Activated naive CD8-positive, alpha-beta T cell treated with anti-CD3 and anti-CD28 coated beads, Interleukin-2, amount 10 ng/mL, durations not matched to agents 7 days and 5 days (primary cell): ENCODE measurements at regions not wholly inside any gene's neighbourhood (a gene's known extent, or its start where the extent isn't known, plus 50 kb on each side); places are given as distances from the start of the nearest gene placed in this dataset.

Experiments
- ATAC-seq: fragments of 150-1000 bp; cut with Tn5 transposase; one replicate; pipeline ENCODE4 v1.10.0; 2021; ENCODE audit warnings: low read depth, moderate library complexity
- POLR2A ChIA-PET: fragments of 350-600 bp; sonication (Branson Sonifier 250); formaldehyde crosslinking; loops from one replicate; lab custom pipeline; 2021; ENCODE audit warnings: antibody characterized with exemption; lab: Charles Lee
- DNase-seq: peaks from one replicate; pipeline ENCODE4 v3.0.0; 2021
- H3K27ac Mint-ChIP-seq: one replicate; pipeline ENCODE4 v1.8.0; 2022; ENCODE audit warnings: mild to moderate bottlenecking, mixed read lengths
- H3K27me3 Mint-ChIP-seq: one replicate; pipeline ENCODE4 v1.8.0; 2022; ENCODE audit warnings: mild to moderate bottlenecking, moderate library complexity, mixed read lengths
- H3K36me3 Mint-ChIP-seq: one replicate; pipeline ENCODE4 v1.8.0; 2021; ENCODE audit warnings: mild to moderate bottlenecking, mixed read lengths
- H3K4me1 Mint-ChIP-seq: one replicate; pipeline ENCODE4 v1.8.0; 2021; ENCODE audit warnings: mixed read lengths
- H3K4me3 Mint-ChIP-seq: one replicate; pipeline ENCODE4 v1.8.0; 2022; ENCODE audit warnings: mild to moderate bottlenecking, moderate library complexity, mixed read lengths
- H3K9me3 Mint-ChIP-seq: one replicate; pipeline ENCODE4 v1.8.0; 2021; ENCODE audit warnings: mixed read lengths

DNA sequence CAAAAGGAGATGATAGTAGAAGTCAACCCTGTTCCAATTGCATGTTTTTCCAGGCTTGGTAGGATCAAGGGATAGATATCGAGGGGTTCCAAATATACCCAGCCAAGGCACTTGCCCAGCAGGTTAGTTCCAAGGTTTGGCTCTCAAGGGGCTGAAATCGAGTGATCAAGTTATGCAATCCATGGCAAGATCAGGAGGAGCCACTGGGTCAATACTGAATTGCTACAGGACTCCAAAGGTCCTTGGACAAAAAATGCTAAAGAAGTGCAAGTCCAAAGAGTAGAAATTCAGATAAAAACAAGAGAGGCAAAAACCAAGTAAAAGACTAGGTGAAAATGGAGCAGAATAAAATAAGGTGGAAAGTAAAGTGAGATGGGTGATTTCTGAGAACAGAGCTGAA is 179.1 kb upstream of the RFX3 start:
- no peaks in the 10 kb centered on the region for H3K9me3 Mint-ChIP-seq
- POLR2A ChIA-PET = no interaction called here
- no peak overlapping the region for H3K27ac Mint-ChIP-seq
- H3K4me1 Mint-ChIP-seq = no peaks in the 10 kb centered on the region
- ATAC-seq (no peak), DNase-seq (no peak)
- H3K4me3 Mint-ChIP-seq = no peak overlapping the region
- peaks cover 4% of the 10 kb centered on the region for H3K27me3 Mint-ChIP-seq
- no peaks in the 10 kb centered on the region for H3K36me3 Mint-ChIP-seq

GRCh38 chr9:3700772-3701171 is 175.0 kb upstream of the RFX3 start:
- Mint-ChIP-seq H3K27ac (no peak overlapping the region), H3K9me3 (no peaks in the 10 kb centered on the region), H3K4me3 (no peak overlapping the region), H3K36me3 (no peaks in the 10 kb centered on the region), H3K27me3 (peaks cover 8% of the 10 kb centered on the region), H3K4me1 (no peaks in the 10 kb centered on the region)
- POLR2A ChIA-PET = no interaction called here
- DNase-seq = no peak
- ATAC-seq = no peak

- no peak for DNase-seq
- H3K27me3 Mint-ChIP-seq = peaks cover 8% of the 10 kb centered on the region
- no peaks in the 10 kb centered on the region for H3K4me1 Mint-ChIP-seq
- H3K27ac Mint-ChIP-seq = no peak overlapping the region
- H3K4me3 Mint-ChIP-seq = no peak overlapping the region
- no peak for ATAC-seq
- H3K36me3 Mint-ChIP-seq = no peaks in the 10 kb centered on the region
- no peaks in the 10 kb centered on the region for H3K9me3 Mint-ChIP-seq
- POLR2A ChIA-PET = no interaction called here
These were observed 174.1 kb upstream of the RFX3 start for GRCh38 chr9:3699883-3700282.

DNA sequence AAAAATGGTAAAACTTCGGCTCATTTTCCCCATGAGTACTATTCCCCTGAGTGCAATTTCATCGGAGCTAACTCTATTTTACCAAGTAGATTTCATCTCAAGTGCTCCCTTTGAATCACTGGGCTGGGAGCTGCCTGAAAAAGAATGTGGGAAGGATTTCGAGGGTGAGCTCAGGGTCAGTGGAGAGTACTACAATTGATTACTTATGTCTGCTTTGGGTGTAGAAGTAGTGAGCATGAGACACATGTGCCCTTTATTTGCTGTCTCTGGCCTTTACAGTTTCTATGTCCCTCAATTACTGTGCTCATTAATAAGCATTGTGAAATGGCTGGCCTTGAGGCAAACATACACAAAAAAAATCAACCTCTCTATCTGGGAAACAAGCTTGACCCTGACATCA is 172.7 kb upstream of the RFX3 start:
- H3K27ac Mint-ChIP-seq = no peak overlapping the region
- no peak overlapping the region for H3K4me3 Mint-ChIP-seq
- no peaks in the 10 kb centered on the region for H3K36me3 Mint-ChIP-seq
- DNase-seq = no peak
- H3K27me3 Mint-ChIP-seq = peaks cover 6% of the 10 kb centered on the region
- no peaks in the 10 kb centered on the region for H3K9me3 Mint-ChIP-seq
- POLR2A ChIA-PET = no interaction called here
- no peak for ATAC-seq
- no peaks in the 10 kb centered on the region for H3K4me1 Mint-ChIP-seq

DNA sequence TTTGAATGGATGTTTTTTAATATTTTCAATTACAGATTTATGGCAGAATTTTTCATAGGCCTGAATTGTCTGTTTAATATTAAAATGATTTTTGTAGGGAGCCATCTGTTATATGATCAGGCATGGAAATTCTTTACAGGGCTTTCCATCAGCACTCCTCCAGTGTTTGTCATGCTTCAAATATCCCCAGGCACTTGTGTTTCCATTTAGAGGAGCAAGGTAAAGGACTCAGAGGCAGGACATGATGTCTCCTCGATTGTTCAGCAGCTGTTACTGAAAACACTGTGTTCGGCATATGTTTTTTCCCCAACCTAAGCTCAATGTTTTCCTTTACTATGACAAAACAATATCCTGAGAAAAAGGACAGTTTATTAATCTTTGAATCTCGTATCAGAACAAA is 172.3 kb upstream of the RFX3 start:
- DNase-seq = no peak
- Mint-ChIP-seq H3K27me3 (peaks cover 5% of the 10 kb centered on the region), H3K4me1 (no peaks in the 10 kb centered on the region), H3K4me3 (no peak overlapping the region), H3K27ac (no peak overlapping the region), H3K9me3 (no peaks in the 10 kb centered on the region), H3K36me3 (no peaks in the 10 kb centered on the region)
- no peak for ATAC-seq
- POLR2A ChIA-PET = no interaction called here

DNA sequence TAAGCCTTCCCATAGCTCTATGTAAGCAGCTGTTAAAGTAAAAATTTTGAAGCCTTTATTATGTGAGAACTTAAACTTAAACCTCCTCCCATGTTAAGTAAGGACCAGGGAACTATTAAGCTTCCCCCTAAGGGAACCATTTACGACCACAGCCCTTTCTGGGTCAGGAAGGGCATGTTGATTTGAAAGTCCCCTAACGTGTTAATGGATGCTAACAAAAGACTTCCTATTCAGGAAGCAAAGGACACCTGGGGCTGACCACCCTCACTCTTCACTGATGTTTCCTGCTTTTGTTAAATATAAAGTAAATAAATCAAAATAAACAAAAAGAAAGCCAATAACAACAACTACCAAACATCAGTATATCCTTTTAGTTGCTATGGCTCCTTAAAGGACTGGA is 170.6 kb upstream of the RFX3 start:
- H3K4me1 Mint-ChIP-seq = no peaks in the 10 kb centered on the region
- POLR2A ChIA-PET = no interaction called here
- H3K36me3 Mint-ChIP-seq = no peaks in the 10 kb centered on the region
- H3K27ac Mint-ChIP-seq = no peak overlapping the region
- DNase-seq = no peak
- no peak overlapping the region for H3K4me3 Mint-ChIP-seq
- no peak for ATAC-seq
- no peaks in the 10 kb centered on the region for H3K9me3 Mint-ChIP-seq
- H3K27me3 Mint-ChIP-seq = peaks cover 5% of the 10 kb centered on the region

DNA sequence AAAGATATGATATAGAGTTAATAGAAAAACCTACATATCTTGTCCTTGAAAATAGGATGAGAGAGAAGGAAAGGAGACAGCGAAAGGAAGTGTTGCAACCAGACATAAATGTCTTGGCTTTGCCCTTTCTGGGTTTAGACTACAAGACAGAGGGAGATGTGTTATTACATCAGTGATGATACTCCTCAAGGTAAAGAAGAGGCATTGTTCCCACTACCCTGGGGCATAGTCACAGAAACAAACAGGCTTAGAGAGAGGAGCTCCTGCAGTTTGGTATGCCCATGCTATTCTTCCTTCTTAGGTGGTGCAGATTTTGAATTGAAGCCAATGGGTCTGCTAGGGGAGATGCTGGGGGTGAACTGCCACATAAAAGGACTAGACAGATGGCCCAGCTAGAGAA is 166.8 kb upstream of the RFX3 start:
- Mint-ChIP-seq H3K27ac (no peak overlapping the region), H3K36me3 (no peaks in the 10 kb centered on the region), H3K27me3 (peaks cover 4% of the 10 kb centered on the region), H3K4me1 (no peaks in the 10 kb centered on the region), H3K4me3 (no peak overlapping the region), H3K9me3 (peaks cover 2% of the 10 kb centered on the region)
- DNase-seq (no peak), ATAC-seq (no peak)
- POLR2A ChIA-PET = no interaction called here

DNA sequence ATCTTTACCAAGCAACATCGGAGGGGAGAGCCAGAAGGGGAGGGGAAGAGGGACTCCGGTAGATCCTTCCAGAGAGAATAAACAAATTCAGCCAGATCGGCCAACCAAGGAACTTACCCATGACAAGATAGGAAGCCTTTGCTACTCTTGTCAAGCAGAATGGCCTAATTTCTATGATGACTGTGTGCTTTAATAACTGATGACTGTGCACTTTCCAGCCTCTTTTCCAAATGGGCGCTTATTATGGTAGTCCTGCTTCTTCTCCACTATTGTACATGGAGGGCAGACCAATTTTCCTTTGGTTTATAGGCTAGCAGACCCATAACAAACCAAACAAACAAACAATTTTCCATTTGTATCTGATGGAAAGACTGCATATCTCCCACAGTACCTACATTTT is 163.8 kb upstream of the RFX3 start:
- no peaks in the 10 kb centered on the region for H3K27me3 Mint-ChIP-seq
- POLR2A ChIA-PET = no interaction called here
- no peak overlapping the region for H3K4me3 Mint-ChIP-seq

DNA sequence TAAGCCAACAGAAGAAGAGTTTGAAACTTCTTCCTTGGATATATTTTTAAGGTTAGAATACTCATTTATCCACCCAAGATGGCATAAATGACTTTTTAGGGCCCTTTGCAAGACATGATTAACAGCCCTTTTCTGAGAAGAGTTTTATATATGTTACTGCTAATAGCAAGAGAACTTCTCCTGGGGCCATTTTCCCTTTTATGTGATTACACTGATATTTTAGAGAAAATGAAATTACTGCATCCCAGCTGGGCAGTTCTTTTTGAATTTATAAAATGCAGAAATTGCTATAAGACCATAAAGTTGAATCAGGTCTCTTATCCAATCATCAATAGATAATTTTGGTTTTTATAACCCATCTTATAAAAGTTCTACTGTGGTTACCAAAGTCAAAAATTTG is 161.3 kb upstream of the RFX3 start:
- no peak for DNase-seq
- POLR2A ChIA-PET = no interaction called here
- H3K4me3 Mint-ChIP-seq = no peak overlapping the region
- H3K4me1 Mint-ChIP-seq = no peaks in the 10 kb centered on the region
- no peaks in the 10 kb centered on the region for H3K36me3 Mint-ChIP-seq
- no peak for ATAC-seq
- H3K9me3 Mint-ChIP-seq = peaks cover 2% of the 10 kb centered on the region
- H3K27me3 Mint-ChIP-seq = no peaks in the 10 kb centered on the region
- no peak overlapping the region for H3K27ac Mint-ChIP-seq

More for the DNA sequence above, 163.8 kb upstream of the RFX3 start:
- Mint-ChIP-seq H3K9me3 (peaks cover 2% of the 10 kb centered on the region), H3K4me1 (no peaks in the 10 kb centered on the region), H3K27ac (no peak overlapping the region), H3K36me3 (no peaks in the 10 kb centered on the region)
- ATAC-seq (no peak), DNase-seq (no peak)

DNA sequence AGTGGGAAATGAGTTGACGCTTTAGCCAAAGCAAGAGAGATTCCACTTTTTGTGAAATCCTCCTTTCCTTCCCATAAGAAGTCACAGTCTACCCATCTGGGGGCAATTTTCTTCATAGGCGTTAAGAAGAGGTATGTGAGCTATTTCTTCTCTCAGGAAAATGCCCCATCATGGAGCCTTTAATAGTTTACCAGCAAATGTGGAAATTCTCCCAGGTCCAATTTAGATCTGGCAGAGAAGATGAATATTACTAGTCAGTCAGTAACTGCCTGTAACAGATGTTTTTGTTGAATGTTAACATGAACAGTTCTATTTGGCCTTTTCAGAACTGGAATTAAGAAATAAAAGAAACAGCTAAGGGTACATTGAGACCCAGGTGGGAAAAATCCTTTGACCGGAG is 156.4 kb upstream of the RFX3 start:
- no peaks in the 10 kb centered on the region for H3K36me3 Mint-ChIP-seq
- no peaks in the 10 kb centered on the region for H3K27me3 Mint-ChIP-seq
- POLR2A ChIA-PET = no interaction called here
- ATAC-seq (no peak), DNase-seq (no peak)
- H3K9me3 Mint-ChIP-seq = no peaks in the 10 kb centered on the region
- H3K27ac Mint-ChIP-seq = no peak overlapping the region
- no peak overlapping the region for H3K4me3 Mint-ChIP-seq
- H3K4me1 Mint-ChIP-seq = no peaks in the 10 kb centered on the region

DNA sequence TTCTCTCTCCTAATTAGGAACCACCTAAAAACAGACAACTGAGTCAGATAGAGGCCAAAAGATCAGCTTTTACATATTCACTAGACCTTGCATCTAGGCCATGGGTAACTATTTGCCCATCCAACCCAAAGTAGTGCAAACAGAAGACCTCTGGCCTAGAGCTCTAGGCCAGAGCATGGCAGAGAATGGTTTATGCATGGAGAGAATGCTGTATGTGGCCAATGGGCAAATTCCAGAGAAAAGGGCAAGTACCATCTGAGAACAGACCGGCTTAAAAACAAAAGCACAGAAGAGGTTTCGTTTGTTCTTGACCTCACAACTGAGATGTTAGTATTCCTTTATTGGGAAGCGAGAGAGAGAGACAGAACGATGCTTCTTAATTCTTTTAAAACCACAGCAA is 151.7 kb upstream of the RFX3 start:
- no peaks in the 10 kb centered on the region for H3K9me3 Mint-ChIP-seq
- no peaks in the 10 kb centered on the region for H3K4me1 Mint-ChIP-seq
- H3K27me3 Mint-ChIP-seq = no peaks in the 10 kb centered on the region
- no peak overlapping the region for H3K4me3 Mint-ChIP-seq
- H3K36me3 Mint-ChIP-seq = peaks cover 13% of the 10 kb centered on the region
- ATAC-seq (no peak), DNase-seq (no peak)
- POLR2A ChIA-PET = no interaction called here
- H3K27ac Mint-ChIP-seq = no peak overlapping the region

DNA sequence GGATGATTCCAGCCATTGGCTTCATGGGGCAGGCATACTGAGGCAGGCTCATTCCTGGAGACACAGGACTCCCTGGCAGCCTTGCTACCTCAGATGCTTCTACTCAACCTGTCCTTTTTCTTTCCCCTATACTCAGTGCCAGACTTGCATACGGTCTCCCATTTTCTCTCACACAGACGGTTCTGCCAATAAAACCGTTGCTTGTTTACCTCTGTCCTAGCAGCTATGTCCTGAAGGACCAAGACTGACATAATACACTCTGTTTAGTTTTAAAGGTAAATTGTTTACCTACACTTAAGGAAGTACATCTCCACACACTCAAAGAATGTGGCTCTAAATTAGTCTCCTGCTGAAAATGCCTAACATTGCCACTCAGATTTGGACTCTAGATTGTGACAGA is 151.0 kb upstream of the RFX3 start:
- DNase-seq = no peak
- no peak for ATAC-seq
- peaks cover 13% of the 10 kb centered on the region for H3K36me3 Mint-ChIP-seq
- POLR2A ChIA-PET = no interaction called here
- no peaks in the 10 kb centered on the region for H3K9me3 Mint-ChIP-seq
- H3K27me3 Mint-ChIP-seq = no peaks in the 10 kb centered on the region
- no peak overlapping the region for H3K27ac Mint-ChIP-seq
- no peak overlapping the region for H3K4me3 Mint-ChIP-seq
- H3K4me1 Mint-ChIP-seq = no peaks in the 10 kb centered on the region

DNA sequence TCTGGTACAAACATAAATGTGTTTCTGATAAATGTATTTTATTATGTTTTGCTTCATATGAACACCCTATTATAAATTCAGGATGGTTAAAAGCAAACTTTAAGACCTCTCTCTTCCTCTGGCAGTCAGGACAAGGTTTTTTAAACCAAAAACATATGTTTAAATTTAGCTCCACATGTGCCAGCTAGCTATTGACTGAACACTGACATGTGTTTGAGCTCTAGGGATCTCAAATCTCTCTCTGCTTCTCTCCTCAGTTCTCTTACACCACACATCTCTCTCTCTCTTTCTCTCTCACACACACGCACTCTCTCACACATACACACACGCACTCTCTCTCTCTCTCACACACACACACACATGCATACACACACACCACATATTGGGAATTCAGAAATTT is 150.1 kb upstream of the RFX3 start:
- no peak for ATAC-seq

DNA sequence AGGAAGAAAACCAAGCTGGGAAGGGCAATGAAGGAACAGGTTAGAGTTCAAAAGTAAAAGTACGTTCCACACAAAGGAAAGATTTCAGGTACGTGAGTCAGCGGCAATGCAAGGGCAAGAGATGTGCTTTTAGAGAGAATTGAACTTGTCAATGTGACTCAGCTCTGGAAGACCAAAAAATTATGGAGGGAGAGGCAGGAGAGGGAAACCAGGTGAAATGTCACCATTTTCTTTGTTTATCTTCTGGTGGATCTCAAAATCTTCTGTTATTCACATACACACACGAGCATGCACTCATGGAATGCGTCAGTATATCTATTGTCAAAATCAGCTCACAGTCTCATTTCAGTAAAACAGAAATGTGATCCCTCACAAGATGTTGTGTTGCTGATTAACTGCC is 148.8 kb upstream of the RFX3 start:
- ATAC-seq (no peak), DNase-seq (no peak)
- H3K4me1 Mint-ChIP-seq = no peaks in the 10 kb centered on the region
- H3K9me3 Mint-ChIP-seq = no peaks in the 10 kb centered on the region
- H3K27me3 Mint-ChIP-seq = no peaks in the 10 kb centered on the region
- H3K4me3 Mint-ChIP-seq = no peak overlapping the region
- no peak overlapping the region for H3K27ac Mint-ChIP-seq
- POLR2A ChIA-PET = no interaction called here
- H3K36me3 Mint-ChIP-seq = peaks cover 13% of the 10 kb centered on the region

More for the DNA sequence above, 150.1 kb upstream of the RFX3 start:
- POLR2A ChIA-PET = no interaction called here
- Mint-ChIP-seq H3K4me1 (no peaks in the 10 kb centered on the region), H3K4me3 (no peak overlapping the region), H3K9me3 (no peaks in the 10 kb centered on the region), H3K27ac (no peak overlapping the region), H3K27me3 (no peaks in the 10 kb centered on the region), H3K36me3 (peaks cover 13% of the 10 kb centered on the region)
- DNase-seq = no peak

DNA sequence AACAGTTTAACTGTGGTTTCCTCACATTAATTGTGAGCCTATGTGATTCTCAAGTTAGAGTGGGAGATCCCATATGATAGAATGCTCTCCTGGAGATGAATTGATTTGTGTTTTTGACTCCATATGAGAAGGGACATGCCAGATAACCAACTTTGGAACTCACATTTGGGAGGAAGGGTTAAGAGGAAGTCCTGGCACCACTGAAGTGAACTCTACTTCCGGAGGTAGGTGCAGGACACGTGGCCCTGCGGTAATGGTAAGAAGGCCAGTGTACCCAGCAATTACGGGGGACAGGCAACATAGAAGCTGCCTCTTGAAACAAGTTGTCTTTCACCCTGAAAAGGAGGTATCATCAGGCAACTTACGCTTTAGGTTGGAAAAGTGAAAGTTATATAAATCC is 146.6 kb upstream of the RFX3 start:
- H3K4me3 Mint-ChIP-seq = no peak overlapping the region
- POLR2A ChIA-PET = no interaction called here
- no peaks in the 10 kb centered on the region for H3K9me3 Mint-ChIP-seq

More for the DNA sequence above, 146.6 kb upstream of the RFX3 start:
- DNase-seq (no peak), ATAC-seq (no peak)
- H3K27me3 Mint-ChIP-seq = no peaks in the 10 kb centered on the region
- peaks cover 13% of the 10 kb centered on the region for H3K36me3 Mint-ChIP-seq
- no peak overlapping the region for H3K27ac Mint-ChIP-seq
- H3K4me1 Mint-ChIP-seq = no peaks in the 10 kb centered on the region
